Parathyroid adenoma (tissue), 2 donors: ENCODE measurements at regions not wholly inside any gene's neighbourhood (a gene's known extent, or its start where the extent isn't known, plus 50 kb on each side); places are given as distances from the start of the nearest gene placed in this dataset.

ENCODE experiments used
- H2AFZ ChIP-seq: fragments of 300-600 bp; sonication (generic); one replicate; pipeline ENCODE4 v1.7.0; 2017; ENCODE audit warnings: antibody characterized with exemption, mild to moderate bottlenecking
- H3K27ac ChIP-seq: fragments of 300-600 bp; sonication (generic); one replicate; pipeline ENCODE4 v1.7.0; 2017
- H3K27me3 ChIP-seq: fragments of 300-600 bp; sonication (generic); one replicate; pipeline ENCODE4 v1.7.0; 2017; ENCODE audit warnings: low read length; ENCODE audit not compliant: control insufficient read depth, insufficient read depth
- H3K36me3 ChIP-seq: fragments of 300-600 bp; sonication (generic); one replicate; pipeline ENCODE4 v1.7.0; 2017; ENCODE audit warnings: low read length; ENCODE audit not compliant: control insufficient read depth, insufficient read depth
- H3K4me1 ChIP-seq: fragments of 300-600 bp; sonication (generic); one replicate; pipeline ENCODE4 v1.7.0; 2017; ENCODE audit warnings: control low read depth
- H3K4me2 ChIP-seq: fragments of 300-600 bp; sonication (generic); one replicate; pipeline ENCODE4 v1.7.0; 2017; ENCODE audit warnings: low read length
- H3K4me3 ChIP-seq: fragments of 300-600 bp; sonication (generic); one replicate; pipeline ENCODE4 v1.7.0; 2017; ENCODE audit warnings: low read depth, low read length
- H3K79me2 ChIP-seq: fragments of 300-600 bp; sonication (generic); one replicate; pipeline ENCODE4 v1.7.0; 2017; ENCODE audit warnings: control low read depth
- H3K9ac ChIP-seq: fragments of 300-600 bp; sonication (generic); one replicate; pipeline ENCODE4 v1.7.0; 2017; ENCODE audit warnings: mild to moderate bottlenecking
- H3K9me3 ChIP-seq: fragments of 300-600 bp; sonication (generic); one replicate; pipeline ENCODE4 v1.7.0; 2017; ENCODE audit warnings: low read length; ENCODE audit not compliant: control insufficient read depth
- CTCF ChIP-seq: fragments of 300-600 bp; sonication (generic); IDR thresholded peaks from one replicate; pipeline ENCODE4 v1.7.0; 2017; ENCODE audit warnings: antibody characterized with exemption, mild to moderate bottlenecking
- donor health status: primary hyperparathyroidism.

DNA sequence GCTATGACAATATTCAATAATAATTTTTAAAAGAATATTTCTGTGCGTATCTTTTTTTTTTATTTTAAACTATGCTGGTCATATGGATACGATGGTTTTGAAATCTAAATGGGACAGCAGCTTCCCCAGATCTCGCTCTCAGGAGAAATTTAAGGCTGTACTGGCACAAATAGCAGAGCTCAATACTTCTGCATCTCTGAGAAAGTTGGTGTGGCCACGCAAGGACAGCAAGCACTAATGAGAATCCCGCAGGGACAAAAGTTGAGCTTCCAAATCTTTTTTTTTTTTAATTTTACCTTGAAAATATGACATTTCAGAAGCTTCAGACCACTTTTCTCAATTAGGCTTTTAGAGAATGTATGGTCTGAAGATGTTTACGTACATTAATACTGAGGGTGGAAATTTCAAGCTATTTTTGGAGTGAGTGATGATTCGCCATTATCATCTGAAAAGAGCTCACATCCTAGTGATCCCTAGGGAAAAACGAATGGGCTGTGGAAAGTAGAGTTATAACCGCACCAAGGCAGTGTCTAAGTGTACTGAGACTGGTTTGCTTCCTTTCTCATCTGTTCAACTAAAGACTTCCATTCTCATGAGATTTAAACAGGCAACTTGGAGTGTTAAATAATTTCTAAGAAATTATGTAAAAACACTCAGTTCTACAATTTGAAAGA is 840.0 kb downstream of the C6orf118 start:
- no peak overlapping the region for H3K4me3 ChIP-seq
- H2AFZ ChIP-seq = no peak overlapping the region
- no peaks in the 10 kb centered on the region for H3K4me1 ChIP-seq
- no peaks in the 10 kb centered on the region for H3K27me3 ChIP-seq
- no peaks in the 10 kb centered on the region for H3K79me2 ChIP-seq
- H3K9ac ChIP-seq = no peak overlapping the region
- H3K4me2 ChIP-seq = no peak overlapping the region
- no peaks in the 10 kb centered on the region for H3K9me3 ChIP-seq
- TF ChIP-seq CTCF = no peak
- H3K36me3 ChIP-seq = no peaks in the 10 kb centered on the region
- H3K27ac ChIP-seq = no peak overlapping the region

GRCh38 chr6:164455835-164456234 is 853.6 kb downstream of the C6orf118 start:
- no peak overlapping the region for H2AFZ ChIP-seq
- no peak overlapping the region for H3K27ac ChIP-seq
- no peaks in the 10 kb centered on the region for H3K36me3 ChIP-seq
- TF ChIP-seq CTCF = no peak
- no peaks in the 10 kb centered on the region for H3K79me2 ChIP-seq
- no peak overlapping the region for H3K4me3 ChIP-seq
- H3K4me2 ChIP-seq = no peak overlapping the region
- H3K9ac ChIP-seq = no peak overlapping the region
- no peaks in the 10 kb centered on the region for H3K27me3 ChIP-seq
- no peaks in the 10 kb centered on the region for H3K9me3 ChIP-seq
- no peaks in the 10 kb centered on the region for H3K4me1 ChIP-seq

- Histone ChIP-seq H3K27me3 (no peaks in the 10 kb centered on the region), H3K4me2 (no peak overlapping the region), H3K9me3 (no peaks in the 10 kb centered on the region), H2AFZ (no peak overlapping the region), H3K9ac (no peak overlapping the region), H3K79me2 (no peaks in the 10 kb centered on the region), H3K4me1 (no peaks in the 10 kb centered on the region), H3K27ac (no peak overlapping the region), H3K36me3 (no peaks in the 10 kb centered on the region), H3K4me3 (no peak overlapping the region)
- TF ChIP-seq CTCF = no peak
Measured at GRCh38 chr6:164453835-164454234, 855.6 kb downstream of the C6orf118 start.

- no peaks in the 10 kb centered on the region for H3K36me3 ChIP-seq
- no peak overlapping the region for H3K4me2 ChIP-seq
- H3K79me2 ChIP-seq = no peaks in the 10 kb centered on the region
- H3K4me1 ChIP-seq = no peaks in the 10 kb centered on the region
- no peaks in the 10 kb centered on the region for H3K27me3 ChIP-seq
- TF ChIP-seq CTCF = no peak
- H3K27ac ChIP-seq = no peak overlapping the region
- no peaks in the 10 kb centered on the region for H3K9me3 ChIP-seq
- H2AFZ ChIP-seq = no peak overlapping the region
- H3K4me3 ChIP-seq = no peak overlapping the region
- no peak overlapping the region for H3K9ac ChIP-seq
Measured at GRCh38 chr6:164442572-164442971, 866.8 kb downstream of the C6orf118 start.

DNA sequence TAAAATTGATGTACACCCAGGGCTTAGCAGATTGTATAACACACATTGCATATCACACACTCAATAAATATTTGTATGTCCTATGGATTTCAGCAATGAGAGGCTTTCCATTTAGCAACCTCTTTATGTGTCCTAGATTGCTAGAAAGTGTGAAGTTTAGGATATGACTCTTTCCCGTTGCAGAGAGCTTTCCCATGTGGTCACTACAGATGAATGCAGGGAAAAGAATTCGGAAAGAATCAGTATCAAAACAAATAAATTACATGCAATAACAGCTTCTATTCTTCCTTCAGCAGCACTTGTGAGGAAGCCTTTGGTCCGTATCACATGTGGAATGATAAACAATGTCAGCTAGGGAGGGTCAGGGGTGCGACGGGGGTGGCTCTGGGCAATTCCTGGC is 870.1 kb downstream of the C6orf118 start:
- H3K79me2 ChIP-seq = no peaks in the 10 kb centered on the region
- H3K9me3 ChIP-seq = no peaks in the 10 kb centered on the region
- no peak for TF ChIP-seq CTCF
- H3K4me3 ChIP-seq = no peak overlapping the region
- no peaks in the 10 kb centered on the region for H3K27me3 ChIP-seq
- H3K4me2 ChIP-seq = no peak overlapping the region
- no peak overlapping the region for H3K9ac ChIP-seq
- no peaks in the 10 kb centered on the region for H3K36me3 ChIP-seq
- no peak overlapping the region for H2AFZ ChIP-seq
- H3K4me1 ChIP-seq = no peaks in the 10 kb centered on the region
- no peak overlapping the region for H3K27ac ChIP-seq
